Activated CD4-positive, alpha-beta T cell treated with anti-CD3 and anti-CD28 coated beads for 48 hours (primary cell): ENCODE measurements at regions not wholly inside any gene's neighbourhood (a gene's known extent, or its start where the extent isn't known, plus 50 kb on each side); places are given as distances from the start of the nearest gene placed in this dataset.
A peak's percentile ranks its signal among the peaks of the same experiment; 100 is the strongest.

Experiments
- DNase-seq: peaks from one replicate; pipeline ENCODE4 v3.0.0-alpha.2; 2020

DNA sequence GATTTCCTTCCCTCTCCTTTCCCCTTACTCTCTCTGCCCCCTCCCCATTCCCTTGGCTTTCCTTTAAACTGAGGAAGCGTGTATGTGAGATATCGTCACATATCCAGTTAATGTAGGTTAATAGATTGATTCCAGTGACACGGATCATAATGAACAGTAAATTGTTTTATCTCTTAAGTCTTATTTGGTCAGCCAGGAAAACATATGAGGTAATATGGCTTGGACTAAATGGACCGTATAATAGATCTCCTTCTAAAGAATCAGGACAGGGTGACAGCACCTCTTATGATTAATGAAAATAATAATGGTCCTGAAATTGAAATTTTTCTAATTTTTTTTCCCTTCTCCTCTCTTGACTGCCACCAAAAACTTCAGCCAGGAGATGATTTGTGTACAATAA is 779.8 kb upstream of the NR2F2 start:
- no peak for DNase-seq

GRCh38 chr15:95556225-95556624 is 774.3 kb upstream of the NR2F2 start:
- no peak for DNase-seq

DNA sequence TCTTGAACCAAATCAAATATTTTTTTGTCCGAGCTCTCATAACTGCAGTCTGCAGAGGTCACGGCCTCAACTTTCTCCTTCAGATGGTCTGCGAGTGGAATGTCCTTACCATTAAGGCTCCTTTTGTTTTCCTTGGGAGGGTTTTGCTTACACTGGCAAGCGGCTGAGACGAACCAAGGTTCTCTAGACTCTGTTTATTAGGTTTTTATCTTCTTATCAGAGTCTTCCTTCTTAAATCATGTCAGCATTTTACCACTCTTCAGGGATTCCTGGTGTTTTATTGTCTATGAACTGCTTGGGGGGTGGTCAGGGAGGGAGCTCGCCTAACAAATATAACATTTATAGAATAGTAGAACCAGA is 773.7 kb upstream of the NR2F2 start:
- no peak for DNase-seq

GRCh38 chr15:95557226-95558046 is 773.1 kb upstream of the NR2F2 start:
- peak; percentile 5 for DNase-seq

- DNase-seq, result no peak
Measured at GRCh38 chr15:95558131-95558530, 772.4 kb upstream of the NR2F2 start.

- no peak for DNase-seq
Measured at GRCh38 chr15:95558916-95559315, 771.6 kb upstream of the NR2F2 start.

- DNase-seq, result peak; percentile 6
Measured at GRCh38 chr15:95559875-95560394, 770.6 kb upstream of the NR2F2 start.

DNA sequence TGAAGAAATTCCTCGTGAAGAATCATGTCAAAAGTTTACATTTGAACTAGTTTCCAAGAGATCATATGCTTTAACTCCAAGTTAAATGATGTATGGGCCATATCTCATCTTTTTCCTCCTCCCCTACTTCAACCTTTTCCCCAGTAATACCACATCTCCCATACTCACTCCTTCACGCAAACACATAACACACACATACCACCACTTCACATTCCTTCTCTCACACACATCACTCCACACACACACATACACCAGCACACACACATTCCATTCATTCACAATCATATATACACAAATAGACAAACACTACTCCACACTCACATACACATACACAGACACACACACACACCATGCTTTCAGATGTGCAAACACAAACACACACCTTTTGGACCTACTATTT is 769.0 kb upstream of the NR2F2 start:
- no peak for DNase-seq

- DNase-seq, result no peak
Measured at GRCh38 chr15:95563634-95564033, 766.9 kb upstream of the NR2F2 start.

- no peak for DNase-seq
Measured at GRCh38 chr15:95565016-95565600, 765.4 kb upstream of the NR2F2 start.

DNA sequence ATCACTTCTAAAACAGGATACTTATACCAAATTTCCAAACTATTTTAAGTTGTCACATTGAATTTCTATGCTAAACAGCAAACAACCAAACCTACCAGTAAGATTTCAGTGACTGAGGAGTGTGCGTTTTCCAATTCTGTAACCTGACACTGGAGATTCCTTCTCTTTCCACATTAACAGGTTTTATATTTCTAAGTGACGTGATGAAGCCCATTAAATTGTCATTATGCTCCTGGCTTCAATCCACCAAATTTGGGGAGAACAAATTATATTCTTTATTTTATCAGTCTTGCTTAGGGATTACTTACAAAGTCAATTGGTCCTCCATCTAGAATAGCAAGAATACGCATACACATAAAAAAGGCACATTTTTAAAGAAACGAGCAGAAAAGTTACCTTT is 764.8 kb upstream of the NR2F2 start:
- no peak for DNase-seq

- DNase-seq, result no peak
Measured at GRCh38 chr15:95567686-95568085, 762.8 kb upstream of the NR2F2 start.

GRCh38 chr15:95574053-95574452 is 756.4 kb upstream of the NR2F2 start:
- no peak for DNase-seq

DNA sequence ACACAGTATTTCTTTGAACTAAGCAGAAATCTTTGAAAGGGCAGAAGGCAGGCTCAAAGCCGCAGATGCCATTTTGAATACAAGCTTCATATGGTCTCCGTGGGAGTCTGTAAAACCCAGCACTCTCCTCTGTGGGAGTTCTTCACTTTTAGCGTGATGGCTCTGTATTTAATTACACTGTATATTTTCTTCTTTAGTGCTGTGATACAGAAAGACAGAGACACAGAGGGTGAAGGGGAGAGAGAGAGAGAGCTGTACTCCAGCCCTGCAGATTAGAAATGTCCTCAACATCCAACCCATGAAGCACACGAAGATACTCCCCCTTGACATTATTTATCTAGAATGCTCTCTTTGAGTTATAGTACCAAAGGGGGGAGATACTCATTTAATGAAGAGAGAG is 752.6 kb upstream of the NR2F2 start:
- no peak for DNase-seq

DNA sequence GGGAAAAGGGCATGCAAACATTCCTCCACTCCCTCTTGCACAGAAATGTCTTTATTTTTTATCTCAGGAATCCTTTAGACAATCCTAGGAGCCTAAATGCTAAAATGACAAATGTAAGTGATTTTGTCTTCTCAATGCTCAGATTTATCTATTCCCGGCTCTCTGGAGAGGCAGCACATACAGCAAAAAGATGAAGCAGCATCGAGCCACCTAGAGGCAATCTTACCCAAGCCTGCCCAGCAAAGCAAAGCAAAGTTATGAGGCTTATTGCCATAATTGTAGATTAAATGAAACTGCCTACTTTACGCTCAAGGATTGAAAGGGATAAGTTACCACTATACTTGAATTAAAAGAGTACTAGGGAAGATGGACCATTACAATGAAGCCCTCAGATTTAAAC is 750.4 kb upstream of the NR2F2 start:
- DNase-seq, result no peak

GRCh38 chr15:95581595-95581994 is 748.9 kb upstream of the NR2F2 start:
- no peak for DNase-seq

- no peak for DNase-seq
Measured at GRCh38 chr15:95584088-95584487, 746.4 kb upstream of the NR2F2 start.

DNA sequence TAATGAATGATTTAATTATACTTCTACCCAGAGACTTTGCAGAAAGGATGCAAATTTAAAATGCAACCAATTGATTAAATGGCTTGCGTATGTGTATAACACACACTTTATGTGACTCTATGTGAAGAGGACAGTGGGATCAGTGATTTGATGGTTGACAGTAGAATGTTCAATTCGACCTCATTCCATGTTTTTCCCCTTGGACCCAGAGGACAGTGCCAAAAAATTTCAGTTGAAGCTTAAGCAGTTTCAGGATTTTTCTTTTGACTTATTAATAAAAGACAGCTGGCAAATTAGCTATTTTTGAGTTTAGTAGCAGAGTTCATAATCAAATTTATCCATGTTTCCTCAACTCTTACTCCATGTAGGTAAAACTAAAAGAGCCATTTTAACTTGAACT is 742.4 kb upstream of the NR2F2 start:
- no peak for DNase-seq

GRCh38 chr15:95590533-95591044 is 739.9 kb upstream of the NR2F2 start:
- no peak for DNase-seq

- no peak for DNase-seq
Measured at GRCh38 chr15:95591270-95591669, 739.2 kb upstream of the NR2F2 start.

DNA sequence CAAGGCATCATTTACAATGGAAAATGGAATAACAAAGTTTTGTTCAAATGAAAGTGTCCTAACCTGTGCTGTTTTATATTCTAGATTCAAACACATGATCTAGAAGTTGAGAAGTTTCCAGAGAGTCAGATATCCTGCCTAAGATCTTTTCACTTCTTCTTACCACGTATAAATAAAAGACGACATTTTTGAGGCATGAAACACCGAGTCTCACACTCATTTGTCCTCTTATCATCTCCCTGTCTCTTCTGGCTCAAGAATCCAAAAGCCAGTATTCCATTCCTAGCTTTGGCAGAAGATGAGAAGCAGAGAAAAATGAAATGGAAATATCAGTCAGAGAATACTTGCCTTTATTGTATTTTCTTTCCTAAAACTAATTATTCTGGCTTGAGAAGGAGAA is 738.6 kb upstream of the NR2F2 start:
- DNase-seq, result no peak

DNA sequence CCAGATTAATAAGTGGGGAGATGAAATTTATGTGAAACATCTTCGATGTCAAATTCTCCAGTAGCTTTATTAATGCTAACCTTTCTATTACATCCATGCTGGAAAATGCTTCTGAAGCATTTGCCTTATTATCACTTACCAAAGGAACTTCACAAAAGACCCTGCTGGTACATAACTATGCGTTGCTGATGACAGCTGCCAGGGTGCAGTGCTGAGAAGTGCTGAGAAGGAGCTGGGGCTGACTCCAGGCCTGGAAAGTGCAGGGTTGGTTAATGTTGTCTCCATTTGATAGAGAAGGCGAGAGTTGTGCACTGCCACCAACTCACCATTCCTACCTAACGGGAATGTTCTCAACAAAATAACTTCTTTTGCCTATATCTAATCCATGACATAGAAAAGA is 736.0 kb upstream of the NR2F2 start:
- DNase-seq, result no peak

- no peak for DNase-seq
Measured at GRCh38 chr15:95595759-95596158, 734.7 kb upstream of the NR2F2 start.

DNA sequence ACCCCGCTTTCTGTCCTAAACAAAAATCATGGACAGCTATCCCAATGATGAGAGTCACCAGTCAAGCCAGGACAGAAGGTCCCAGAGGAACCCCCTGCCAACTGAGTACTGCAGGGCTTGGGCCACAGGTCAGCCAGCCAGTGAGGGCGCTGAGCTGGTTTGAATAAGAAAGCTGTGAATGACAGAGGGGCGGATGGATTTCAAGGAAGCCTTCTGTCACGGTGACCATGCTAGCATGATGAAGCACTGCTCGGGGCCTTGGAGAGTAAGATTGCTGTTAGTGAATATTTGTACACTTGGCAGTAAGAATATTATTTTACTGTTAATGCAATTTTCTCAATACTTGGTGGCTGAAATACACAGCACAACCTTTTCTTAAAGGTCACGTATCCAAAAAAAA is 734.0 kb upstream of the NR2F2 start:
- DNase-seq, result no peak
